Progenitor cell of endocrine pancreas (in vitro differentiated cells): ENCODE measurements at regions not wholly inside any gene's neighbourhood (a gene's known extent, or its start where the extent isn't known, plus 50 kb on each side); places are given as distances from the start of the nearest gene placed in this dataset.

ENCODE experiments used
- DNase-seq: peaks from one replicate; pipeline ENCODE4 v3.0.0; 2021; ENCODE audit warnings: low spot score; ENCODE audit not compliant: unreplicated experiment
- H3K27ac Mint-ChIP-seq: 2 replicates; pipeline ENCODE4 v1.8.0; 2021; ENCODE audit warnings: mild to moderate bottlenecking, moderate library complexity, mixed read lengths
- H3K27me3 Mint-ChIP-seq: 2 replicates; pipeline ENCODE4 v1.8.0; 2021; ENCODE audit warnings: mixed read lengths
- H3K36me3 Mint-ChIP-seq: 2 replicates; pipeline ENCODE4 v1.8.0; 2022; ENCODE audit warnings: mixed read lengths; ENCODE audit not compliant: insufficient read depth
- H3K4me1 Mint-ChIP-seq: 2 replicates; pipeline ENCODE4 v1.8.0; 2021; ENCODE audit warnings: low read depth, mixed read lengths
- H3K4me3 Mint-ChIP-seq: 2 replicates; pipeline ENCODE4 v1.8.0; 2021; ENCODE audit warnings: low read depth, mild to moderate bottlenecking, moderate library complexity, mixed read lengths
- H3K9me3 Mint-ChIP-seq: 2 replicates; pipeline ENCODE4 v1.8.0; 2021; ENCODE audit warnings: low read depth, mixed read lengths
- TF ChIP-seq, protein P1 (sequence below): fragments of 200-600 bp; sonication (generic); IDR thresholded peaks from one replicate; pipeline ENCODE4 v1.5.0; 2021; ENCODE audit warnings: antibody characterized with exemption, mild to moderate bottlenecking; ENCODE audit not compliant: unreplicated experiment

GRCh38 chr4:116438981-116439729 lies 646.2 kb downstream of the TRAM1L1 start:
- TF ChIP-seq, protein P1, sequence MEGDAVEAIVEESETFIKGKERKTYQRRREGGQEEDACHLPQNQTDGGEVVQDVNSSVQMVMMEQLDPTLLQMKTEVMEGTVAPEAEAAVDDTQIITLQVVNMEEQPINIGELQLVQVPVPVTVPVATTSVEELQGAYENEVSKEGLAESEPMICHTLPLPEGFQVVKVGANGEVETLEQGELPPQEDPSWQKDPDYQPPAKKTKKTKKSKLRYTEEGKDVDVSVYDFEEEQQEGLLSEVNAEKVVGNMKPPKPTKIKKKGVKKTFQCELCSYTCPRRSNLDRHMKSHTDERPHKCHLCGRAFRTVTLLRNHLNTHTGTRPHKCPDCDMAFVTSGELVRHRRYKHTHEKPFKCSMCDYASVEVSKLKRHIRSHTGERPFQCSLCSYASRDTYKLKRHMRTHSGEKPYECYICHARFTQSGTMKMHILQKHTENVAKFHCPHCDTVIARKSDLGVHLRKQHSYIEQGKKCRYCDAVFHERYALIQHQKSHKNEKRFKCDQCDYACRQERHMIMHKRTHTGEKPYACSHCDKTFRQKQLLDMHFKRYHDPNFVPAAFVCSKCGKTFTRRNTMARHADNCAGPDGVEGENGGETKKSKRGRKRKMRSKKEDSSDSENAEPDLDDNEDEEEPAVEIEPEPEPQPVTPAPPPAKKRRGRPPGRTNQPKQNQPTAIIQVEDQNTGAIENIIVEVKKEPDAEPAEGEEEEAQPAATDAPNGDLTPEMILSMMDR = no peak
- Mint-ChIP-seq H3K27ac (no peak overlapping the region), H3K4me1 (no peaks in the 10 kb centered on the region), H3K4me3 (no peak overlapping the region), H3K9me3 (no peaks in the 10 kb centered on the region), H3K36me3 (no peaks in the 10 kb centered on the region), H3K27me3 (no peaks in the 10 kb centered on the region)
- DNase-seq = no peak

DNA sequence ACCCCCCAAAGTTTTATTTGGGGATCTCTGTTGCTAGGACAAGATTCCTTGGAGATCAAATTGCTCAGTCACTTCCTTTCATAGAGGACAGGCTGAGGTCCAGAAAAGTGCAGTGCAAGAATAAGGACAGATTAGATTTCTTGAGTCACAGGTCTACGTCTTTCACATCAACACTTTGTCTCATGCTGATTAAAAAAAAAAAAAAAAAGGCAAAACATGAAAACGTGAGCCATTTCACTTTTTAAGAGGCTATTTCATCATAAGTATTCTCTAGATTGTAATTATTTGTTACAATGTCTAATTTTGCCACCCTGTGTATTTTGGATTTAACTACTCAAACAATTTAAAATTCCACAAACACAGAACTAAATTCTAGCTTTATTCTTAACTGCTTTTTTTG lies 647.0 kb downstream of the TRAM1L1 start:
- H3K9me3 Mint-ChIP-seq = no peaks in the 10 kb centered on the region
- H3K27ac Mint-ChIP-seq = no peak overlapping the region
- no peak for DNase-seq
- H3K4me1 Mint-ChIP-seq = no peaks in the 10 kb centered on the region
- no peaks in the 10 kb centered on the region for H3K36me3 Mint-ChIP-seq
- H3K4me3 Mint-ChIP-seq = no peak overlapping the region
- H3K27me3 Mint-ChIP-seq = no peaks in the 10 kb centered on the region
- TF ChIP-seq, protein P1 = no peak

GRCh38 chr4:116427666-116428065 lies 657.7 kb downstream of the TRAM1L1 start:
- Mint-ChIP-seq H3K9me3 (peaks cover 18% of the 10 kb centered on the region), H3K27me3 (no peaks in the 10 kb centered on the region), H3K27ac (no peak overlapping the region), H3K36me3 (no peaks in the 10 kb centered on the region), H3K4me1 (no peaks in the 10 kb centered on the region), H3K4me3 (no peak overlapping the region)
- no peak for DNase-seq
- TF ChIP-seq, protein P1 = no peak

DNA sequence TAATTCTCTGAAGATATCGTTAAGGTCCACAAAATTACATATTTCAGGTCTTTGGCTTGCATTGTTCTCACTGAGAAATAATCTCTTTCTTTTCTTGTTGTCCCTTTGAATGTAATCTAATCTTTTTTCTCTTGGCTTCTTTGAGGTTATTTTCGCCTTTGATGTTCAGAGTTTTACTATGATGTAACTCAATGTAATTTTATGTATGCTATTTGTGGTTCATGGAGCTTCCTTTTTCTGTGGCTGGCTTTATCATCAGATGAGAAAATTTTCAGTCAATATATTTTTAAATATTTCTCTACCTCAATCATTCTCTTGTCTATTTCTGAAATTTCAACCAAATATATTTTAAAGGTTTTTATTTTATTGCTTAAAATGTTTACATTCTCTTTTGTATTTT lies 672.2 kb downstream of the TRAM1L1 start:
- no peaks in the 10 kb centered on the region for H3K27me3 Mint-ChIP-seq
- no peak overlapping the region for H3K27ac Mint-ChIP-seq
- TF ChIP-seq, protein P1 = no peak
- no peak for DNase-seq
- H3K4me3 Mint-ChIP-seq = no peak overlapping the region
- H3K36me3 Mint-ChIP-seq = no peaks in the 10 kb centered on the region
- H3K9me3 Mint-ChIP-seq = peaks cover 3% of the 10 kb centered on the region
- H3K4me1 Mint-ChIP-seq = no peaks in the 10 kb centered on the region

DNA sequence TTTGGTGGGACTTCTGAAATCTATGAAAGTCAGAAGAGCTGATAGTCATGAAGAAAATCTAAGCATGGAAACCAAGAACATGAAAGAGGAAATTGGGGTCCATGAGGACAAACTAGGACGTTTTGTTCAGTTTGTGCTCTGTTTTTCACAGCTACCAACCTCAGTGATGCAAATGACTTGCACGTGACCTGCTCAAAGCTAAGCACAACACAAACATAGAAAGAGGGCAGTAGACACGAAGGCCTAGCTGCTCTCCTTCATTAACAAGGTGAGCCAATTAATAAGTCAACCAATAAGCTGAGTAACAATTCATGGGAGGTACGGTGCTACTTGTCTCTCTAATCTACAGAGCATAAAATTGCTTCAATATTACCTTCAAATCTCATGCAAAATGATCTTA lies 684.1 kb downstream of the TRAM1L1 start:
- DNase-seq = no peak
- H3K4me3 Mint-ChIP-seq = no peak overlapping the region
- no peaks in the 10 kb centered on the region for H3K4me1 Mint-ChIP-seq
- H3K27ac Mint-ChIP-seq = no peak overlapping the region
- TF ChIP-seq, protein P1 = no peak
- H3K36me3 Mint-ChIP-seq = no peaks in the 10 kb centered on the region
- H3K9me3 Mint-ChIP-seq = no peaks in the 10 kb centered on the region
- no peaks in the 10 kb centered on the region for H3K27me3 Mint-ChIP-seq
